PC-9 (cell line): ENCODE measurements at regions not wholly inside any gene's neighbourhood (a gene's known extent, or its start where the extent isn't known, plus 50 kb on each side); places are given as distances from the start of the nearest gene placed in this dataset.

Experiments
- BruUV-seq: library from RNA; stranded (reverse); fragments of 400-500 nt; replicated peaks from 2 replicates; lab custom pipeline; 2021; lab: Mats Ljungman, UMichigan
- CTCF ChIA-PET: fragments of 300-600 bp; sonication (Branson Sonifier 250); formaldehyde crosslinking; loops from one replicate; lab custom pipeline; 2022; ENCODE audit warnings: antibody characterized with exemption; lab: Charles Lee
- POLR2A ChIA-PET: fragments of 300-600 bp; sonication (Branson Sonifier 250); formaldehyde crosslinking; loops from one replicate; lab custom pipeline; 2022; ENCODE audit warnings: antibody characterized with exemption; ENCODE audit not compliant: unreplicated experiment; lab: Charles Lee
- DNase-seq, 2 experiments: peaks; one replicate each; pipeline versions ENCODE4 v3.0.0 to v3.0.0-alpha.2; 2015 to 2022; ENCODE audit warnings: mixed read lengths in 1 of 2
- H2AFZ ChIP-seq: fragments of 200-600 bp; sonication (generic); 2 replicates; pipeline ENCODE4 v1.8.1; 2017; ENCODE audit warnings: antibody characterized with exemption
- H3F3A ChIP-seq: fragments of 200-600 bp; sonication (generic); 2 replicates; pipeline ENCODE4 v1.8.1; 2017; ENCODE audit warnings: antibody characterized with exemption, mild to moderate bottlenecking, low read depth; ENCODE audit not compliant: insufficient read depth
- H3K27ac ChIP-seq: fragments of 200-600 bp; sonication (generic); 2 replicates; pipeline ENCODE4 v1.6.1; 2016; ENCODE audit warnings: mixed run types
- H3K27me3 ChIP-seq: fragments of 200-600 bp; sonication (generic); 2 replicates; pipeline ENCODE4 v1.6.1; 2016; ENCODE audit warnings: low read depth, mixed run types; ENCODE audit not compliant: insufficient read depth
- H3K36me3 ChIP-seq: fragments of 200-600 bp; sonication (generic); 2 replicates; pipeline ENCODE4 v1.6.1; 2016; ENCODE audit warnings: low read depth, mixed run types
- H3K4me1 ChIP-seq: fragments of 200-600 bp; sonication (generic); replicated peaks from 2 replicates; pipeline ENCODE4 v1.6.1; 2016; ENCODE audit warnings: mixed run types; ENCODE audit not compliant: insufficient read depth
- H3K4me2 ChIP-seq: fragments of 200-600 bp; sonication (generic); 2 replicates; pipeline ENCODE4 v1.6.1; 2017; ENCODE audit warnings: mixed run types
- H3K4me3 ChIP-seq: fragments of 200-600 bp; sonication (generic); 2 replicates; pipeline ENCODE4 v1.6.1; 2016; ENCODE audit warnings: mixed run types
- H3K79me2 ChIP-seq: fragments of 200-600 bp; sonication (generic); 2 replicates; pipeline ENCODE4 v1.6.1; 2017; ENCODE audit warnings: low read depth, mixed run types
- H3K9me2 ChIP-seq: fragments of 200-600 bp; sonication (generic); 2 replicates; pipeline ENCODE4 v1.8.1; 2017; ENCODE audit warnings: mild to moderate bottlenecking; ENCODE audit not compliant: insufficient read depth
- H3K9me3 ChIP-seq: fragments of 200-600 bp; sonication (generic); 2 replicates; pipeline ENCODE4 v1.8.1; 2016; ENCODE audit warnings: low read depth; ENCODE audit not compliant: insufficient read depth
- H4K20me1 ChIP-seq: fragments of 200-600 bp; sonication (generic); 2 replicates; pipeline ENCODE4 v1.8.1; 2017; ENCODE audit not compliant: insufficient read depth
- EZH2 ChIP-seq: fragments of 200-600 bp; sonication (generic); IDR thresholded peaks from 2 replicates; pipeline ENCODE4 v1.8.0; 2017; ENCODE audit warnings: antibody characterized with exemption, low read depth
- intact Hi-C: fragments of 100-400 bp; cut with micrococcal nuclease; formaldehyde crosslinking; loops from one replicate; pipeline ENCODE4 v1.10.0; 2022; ENCODE audit not compliant: unreplicated experiment
- TF ChIP-seq, protein P1 (sequence below): fragments of 200-600 bp; sonication (generic); conservative IDR thresholded peaks from 2 replicates; pipeline ENCODE4 v1.6.1; 2017; ENCODE audit warnings: mixed run types, antibody characterized with exemption, mild to moderate bottlenecking, moderate library complexity

DNA sequence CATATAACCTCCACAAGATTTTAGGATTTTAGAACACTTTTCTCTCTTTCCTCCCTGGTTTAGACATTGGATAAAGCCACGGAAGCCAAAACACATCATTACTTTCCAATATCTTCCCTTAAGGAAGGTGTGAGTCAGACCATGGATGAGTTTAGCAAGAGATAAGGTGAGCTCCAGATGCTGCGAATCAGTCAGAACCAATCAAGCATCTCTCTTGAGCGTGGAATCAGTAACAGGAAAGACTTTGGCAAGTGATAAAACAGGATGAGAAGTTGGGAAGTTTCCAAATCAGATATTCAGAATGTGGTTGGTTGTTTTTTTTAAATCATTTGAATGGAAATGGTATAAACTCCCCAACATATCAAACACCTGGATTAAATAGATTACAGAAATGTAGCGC lies 397.8 kb downstream of the EFNA5 start:
- H3K4me1 ChIP-seq = no peaks in the 10 kb centered on the region
- CTCF ChIA-PET = no interaction called here
- DNase-seq = no peak
- TF ChIP-seq EZH2 = no peak
- TF ChIP-seq, protein P1, sequence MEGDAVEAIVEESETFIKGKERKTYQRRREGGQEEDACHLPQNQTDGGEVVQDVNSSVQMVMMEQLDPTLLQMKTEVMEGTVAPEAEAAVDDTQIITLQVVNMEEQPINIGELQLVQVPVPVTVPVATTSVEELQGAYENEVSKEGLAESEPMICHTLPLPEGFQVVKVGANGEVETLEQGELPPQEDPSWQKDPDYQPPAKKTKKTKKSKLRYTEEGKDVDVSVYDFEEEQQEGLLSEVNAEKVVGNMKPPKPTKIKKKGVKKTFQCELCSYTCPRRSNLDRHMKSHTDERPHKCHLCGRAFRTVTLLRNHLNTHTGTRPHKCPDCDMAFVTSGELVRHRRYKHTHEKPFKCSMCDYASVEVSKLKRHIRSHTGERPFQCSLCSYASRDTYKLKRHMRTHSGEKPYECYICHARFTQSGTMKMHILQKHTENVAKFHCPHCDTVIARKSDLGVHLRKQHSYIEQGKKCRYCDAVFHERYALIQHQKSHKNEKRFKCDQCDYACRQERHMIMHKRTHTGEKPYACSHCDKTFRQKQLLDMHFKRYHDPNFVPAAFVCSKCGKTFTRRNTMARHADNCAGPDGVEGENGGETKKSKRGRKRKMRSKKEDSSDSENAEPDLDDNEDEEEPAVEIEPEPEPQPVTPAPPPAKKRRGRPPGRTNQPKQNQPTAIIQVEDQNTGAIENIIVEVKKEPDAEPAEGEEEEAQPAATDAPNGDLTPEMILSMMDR = no peak
- H4K20me1 ChIP-seq = no peaks in the 10 kb centered on the region
- no peaks in the 10 kb centered on the region for H3F3A ChIP-seq
- no peak overlapping the region for H3K4me3 ChIP-seq
- no peaks in the 10 kb centered on the region for H3K9me2 ChIP-seq
- H3K27me3 ChIP-seq = no peaks in the 10 kb centered on the region
- intact Hi-C loops = no loop called here
- H3K36me3 ChIP-seq = no peaks in the 10 kb centered on the region
- no peak overlapping the region for H3K4me2 ChIP-seq
- no peaks in the 10 kb centered on the region for H3K9me3 ChIP-seq
- no TSS peak for BruUV-seq
- POLR2A ChIA-PET = no interaction called here
- H2AFZ ChIP-seq = no peak overlapping the region
- H3K27ac ChIP-seq = no peak overlapping the region
- H3K79me2 ChIP-seq = no peaks in the 10 kb centered on the region

DNA sequence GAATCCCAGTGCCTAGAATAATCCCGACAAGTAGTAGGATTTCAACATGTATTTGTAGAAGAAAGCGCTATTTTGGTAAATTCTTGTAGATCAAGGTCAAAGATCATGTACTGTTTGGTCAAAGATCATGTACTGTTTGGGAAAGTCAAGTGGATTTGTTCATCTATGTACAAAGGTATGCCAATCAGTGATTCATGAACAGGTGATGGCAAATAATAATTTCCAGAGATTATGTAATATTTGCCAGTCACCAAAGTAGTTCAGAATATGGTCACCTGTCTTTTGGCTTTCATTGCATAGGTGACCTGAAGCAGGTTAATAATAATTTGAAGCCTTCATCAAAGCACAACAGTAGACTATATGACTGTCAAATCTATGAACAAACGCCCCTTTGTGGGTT lies 398.2 kb downstream of the EFNA5 start:
- BruUV-seq = no TSS peak
- Histone ChIP-seq H3K36me3 (no peaks in the 10 kb centered on the region), H3K27ac (no peak overlapping the region), H3K4me2 (no peak overlapping the region), H3K9me2 (no peaks in the 10 kb centered on the region), H3K79me2 (no peaks in the 10 kb centered on the region), H3K4me1 (no peaks in the 10 kb centered on the region), H3F3A (no peaks in the 10 kb centered on the region), H4K20me1 (no peaks in the 10 kb centered on the region), H3K9me3 (no peaks in the 10 kb centered on the region), H2AFZ (no peak overlapping the region), H3K4me3 (no peak overlapping the region), H3K27me3 (no peaks in the 10 kb centered on the region)
- intact Hi-C loops = no loop called here
- CTCF ChIA-PET = no interaction called here
- POLR2A ChIA-PET = no interaction called here
- TF ChIP-seq, protein P1 = no peak
- TF ChIP-seq EZH2 = no peak
- no peak for DNase-seq

DNA sequence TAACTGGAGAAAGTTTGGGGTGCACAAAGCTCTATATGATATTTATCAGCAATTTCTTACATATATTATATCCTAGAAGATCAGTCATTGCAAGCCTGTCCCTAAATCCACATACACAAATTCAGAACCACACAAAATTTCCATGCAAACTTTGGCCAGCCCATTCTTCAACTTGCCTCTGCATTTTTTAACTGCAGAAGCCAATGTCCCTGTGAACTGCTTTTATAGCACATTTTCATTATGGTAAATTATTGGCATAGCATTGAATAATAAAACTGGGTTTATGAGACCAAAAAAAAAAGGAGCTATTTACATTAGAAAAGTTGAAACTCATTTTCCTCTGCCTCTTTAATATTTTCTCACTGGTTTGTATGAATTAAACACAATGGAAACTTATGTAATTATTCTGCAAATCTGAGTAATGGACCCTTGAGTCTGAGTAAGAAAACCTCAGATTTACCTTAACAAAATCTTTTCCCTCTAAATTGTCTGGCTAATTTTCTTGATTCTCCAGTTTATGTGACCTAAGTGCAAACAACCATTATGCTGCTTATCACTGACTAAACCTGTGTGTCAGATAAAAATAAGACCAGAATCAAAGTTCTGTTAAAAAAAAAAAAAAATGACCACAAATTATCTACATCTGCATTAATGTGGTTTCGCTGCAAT lies 398.9 kb downstream of the EFNA5 start:
- Histone ChIP-seq H3K4me2 (no peak overlapping the region), H3K4me1 (no peaks in the 10 kb centered on the region), H2AFZ (no peak overlapping the region), H3K9me3 (no peaks in the 10 kb centered on the region), H4K20me1 (no peaks in the 10 kb centered on the region), H3K27ac (no peak overlapping the region), H3K79me2 (no peaks in the 10 kb centered on the region), H3F3A (no peaks in the 10 kb centered on the region), H3K9me2 (no peaks in the 10 kb centered on the region), H3K4me3 (no peak overlapping the region), H3K27me3 (no peaks in the 10 kb centered on the region), H3K36me3 (no peaks in the 10 kb centered on the region)
- TF ChIP-seq EZH2 = no peak
- TF ChIP-seq, protein P1 = no peak
- intact Hi-C loops = no loop called here
- CTCF ChIA-PET = no interaction called here
- DNase-seq = no peak
- no TSS peak for BruUV-seq
- POLR2A ChIA-PET = no interaction called here
